Spleen (tissue), 7 donors: ENCODE measurements at regions not wholly inside any gene's neighbourhood (a gene's known extent, or its start where the extent isn't known, plus 50 kb on each side); places are given as distances from the start of the nearest gene placed in this dataset.

ENCODE experiments used
- POLR2A ChIP-seq, 3 donors: fragments of 450-650 bp; IDR thresholded peaks; one replicate each; pipeline ENCODE4 v1.5.1; 2017; ENCODE audit warnings: antibody characterized with exemption in 3 of 3, mild to moderate bottlenecking in 1 of 3
- POLR2AphosphoS5 ChIP-seq, 3 donors: sonication (generic); formaldehyde crosslinking; IDR thresholded peaks; one replicate each; pipeline ENCODE4 v1.5.1; 2017; ENCODE audit warnings: antibody characterized with exemption in 3 of 3
- TF ChIP-seq, protein P1 (sequence below), 11 experiments: fragments of 200-600 bp in 7 of 11; fragments of 450-650 bp in 4 of 11; sonication (generic) in 4 of 11; IDR thresholded peaks in 8 of 11; conservative IDR thresholded peaks in 3 of 11; 1 replicate in 7 of 11; 2 replicates in 4 of 11; pipeline versions ENCODE4 v1.4.0 to v1.8.0; 2016 to 2021; ENCODE audit warnings: antibody characterized with exemption in 11 of 11, inconsistent platforms in 4 of 11, mild to moderate bottlenecking in 1 of 11
- donor health status: DM: no; HTN: no; CAD: no; lungs with moderate emphysema.
- donor health status: DM: no; HTN: no; CAD: no.
- donor health status: DM: no; HTN: no; CAD: no.

DNA sequence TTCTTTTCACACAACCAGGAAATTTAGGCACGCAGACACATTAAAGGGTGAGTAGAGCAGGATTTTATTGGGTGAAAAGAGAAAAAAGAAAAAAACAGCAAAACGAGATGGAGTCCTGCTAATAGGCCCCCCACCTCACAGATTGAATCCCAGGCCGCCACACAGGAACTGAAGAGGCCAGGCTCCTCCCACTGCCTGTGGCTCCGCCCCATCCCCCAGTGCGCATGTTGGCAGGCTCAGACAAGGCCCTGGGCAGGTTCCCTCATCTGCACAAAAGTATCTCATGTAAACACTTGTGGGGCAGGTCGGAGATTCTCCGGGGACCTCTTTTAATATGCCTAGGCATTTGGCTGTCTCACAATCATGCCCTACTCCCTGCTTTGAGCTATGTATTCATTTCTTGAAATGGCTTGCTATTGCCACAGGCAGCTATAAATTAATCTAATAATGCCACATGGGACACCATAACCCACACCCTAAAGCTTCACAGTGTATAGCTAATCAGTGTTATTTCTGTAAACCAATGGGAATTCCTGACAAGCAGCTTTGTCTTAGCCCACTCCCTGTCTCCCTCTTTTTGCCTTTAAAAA, 76.2 kb upstream of the KIF5B start:
- no peak for TF ChIP-seq POLR2AphosphoS5 (IDR thresholded peaks at IDR 0.05)
- TF ChIP-seq POLR2A (IDR thresholded peaks at IDR 0.05): no peak
- TF ChIP-seq, protein P1, sequence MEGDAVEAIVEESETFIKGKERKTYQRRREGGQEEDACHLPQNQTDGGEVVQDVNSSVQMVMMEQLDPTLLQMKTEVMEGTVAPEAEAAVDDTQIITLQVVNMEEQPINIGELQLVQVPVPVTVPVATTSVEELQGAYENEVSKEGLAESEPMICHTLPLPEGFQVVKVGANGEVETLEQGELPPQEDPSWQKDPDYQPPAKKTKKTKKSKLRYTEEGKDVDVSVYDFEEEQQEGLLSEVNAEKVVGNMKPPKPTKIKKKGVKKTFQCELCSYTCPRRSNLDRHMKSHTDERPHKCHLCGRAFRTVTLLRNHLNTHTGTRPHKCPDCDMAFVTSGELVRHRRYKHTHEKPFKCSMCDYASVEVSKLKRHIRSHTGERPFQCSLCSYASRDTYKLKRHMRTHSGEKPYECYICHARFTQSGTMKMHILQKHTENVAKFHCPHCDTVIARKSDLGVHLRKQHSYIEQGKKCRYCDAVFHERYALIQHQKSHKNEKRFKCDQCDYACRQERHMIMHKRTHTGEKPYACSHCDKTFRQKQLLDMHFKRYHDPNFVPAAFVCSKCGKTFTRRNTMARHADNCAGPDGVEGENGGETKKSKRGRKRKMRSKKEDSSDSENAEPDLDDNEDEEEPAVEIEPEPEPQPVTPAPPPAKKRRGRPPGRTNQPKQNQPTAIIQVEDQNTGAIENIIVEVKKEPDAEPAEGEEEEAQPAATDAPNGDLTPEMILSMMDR (IDR thresholded peaks at IDR 0.05 in 8 of 11, conservative IDR thresholded peaks at IDR 0.05 in 3 of 11): no peak
